ENCODE measurements at regions not wholly inside any gene's neighbourhood (a gene's known extent, or its start where the extent isn't known, plus 50 kb on each side); places are given as distances from the start of the nearest gene placed in this dataset.

DNA sequence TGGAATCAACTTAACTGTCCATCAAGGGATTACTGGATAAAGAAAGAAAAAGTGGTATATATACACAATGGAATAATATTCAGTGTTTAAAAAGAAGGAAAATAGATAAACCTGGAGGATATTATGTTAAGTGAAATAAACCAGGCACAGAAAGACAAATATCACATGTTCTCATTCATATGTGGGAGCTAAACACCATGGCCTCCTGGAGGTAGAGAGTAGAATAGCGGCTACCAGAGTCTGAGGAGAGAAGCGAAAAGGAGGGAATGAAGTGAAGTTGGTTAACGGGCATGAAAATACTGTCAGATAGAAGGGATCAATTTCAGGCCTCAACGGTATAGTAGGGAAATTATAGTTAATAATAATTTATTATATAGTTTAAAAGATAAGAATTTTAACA lies 147.5 kb upstream of the OBI1 start:
- in situ Hi-C loops (cut with MboI; ENCODE audit: low sequenced_read_pairs), result no loop called here

DNA sequence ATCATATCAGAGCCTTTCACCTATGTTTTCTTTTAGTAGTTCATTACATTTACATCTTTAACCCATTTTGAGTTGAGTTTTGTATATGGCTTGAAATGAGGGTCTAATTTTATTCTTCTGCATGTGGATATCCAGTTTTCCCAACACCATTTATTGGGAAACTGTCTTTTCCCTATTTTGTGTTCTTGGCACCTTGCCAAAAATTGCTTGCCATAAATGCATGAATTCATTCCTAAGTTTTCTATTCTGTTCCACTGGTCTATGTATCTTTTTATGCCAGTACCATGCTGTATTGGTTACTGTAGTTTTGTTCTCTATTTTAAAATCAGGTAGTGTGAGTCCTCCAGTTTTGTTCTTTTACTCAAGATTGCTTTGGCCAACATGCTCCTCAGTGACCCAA lies 144.0 kb upstream of the OBI1 start:
- in situ Hi-C loops (cut with MboI; ENCODE audit: low sequenced_read_pairs), result no loop called here

DNA sequence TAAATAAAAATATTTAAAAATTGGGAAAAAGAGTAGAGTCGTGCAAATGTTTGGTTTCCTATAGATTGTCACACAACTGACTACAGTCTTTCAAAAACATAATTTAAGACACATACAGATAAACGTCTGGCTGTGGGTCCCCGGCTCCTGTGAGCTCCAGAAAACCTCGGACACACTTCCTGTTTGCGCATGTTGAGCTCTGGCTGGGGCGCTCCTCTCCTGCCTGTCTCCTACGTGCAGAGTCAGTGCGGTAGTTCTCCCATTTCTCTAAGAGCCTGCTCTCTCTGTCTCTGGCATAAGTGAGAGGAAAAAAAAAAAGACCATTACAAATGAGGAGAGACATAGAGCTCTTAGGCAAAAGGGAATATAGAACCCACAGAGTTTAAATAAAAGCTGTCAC lies 128.2 kb upstream of the OBI1 start:
- in situ Hi-C loops (cut with MboI; ENCODE audit: low sequenced_read_pairs), result no loop called here

DNA sequence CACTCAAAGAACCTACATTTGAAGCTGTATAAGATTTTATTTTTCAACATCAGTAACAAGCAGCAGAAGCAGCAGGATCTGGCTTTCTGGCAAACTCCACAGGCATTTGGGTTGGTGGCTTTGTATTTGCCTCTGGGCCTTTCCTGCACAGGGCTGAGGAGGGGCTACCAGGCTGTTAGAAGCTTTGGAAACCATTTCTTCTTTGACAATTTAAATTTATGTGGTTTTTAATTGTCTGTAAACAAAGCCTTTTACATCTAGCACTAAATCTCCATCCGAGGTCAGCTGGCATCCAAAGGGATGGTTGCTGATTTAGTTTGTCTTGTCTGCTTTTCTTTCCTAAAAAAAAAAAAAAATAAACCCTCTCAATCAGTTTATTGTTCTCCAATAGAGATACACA lies 127.5 kb upstream of the OBI1 start:
- in situ Hi-C loops (cut with MboI; ENCODE audit: low sequenced_read_pairs), result no loop called here

DNA sequence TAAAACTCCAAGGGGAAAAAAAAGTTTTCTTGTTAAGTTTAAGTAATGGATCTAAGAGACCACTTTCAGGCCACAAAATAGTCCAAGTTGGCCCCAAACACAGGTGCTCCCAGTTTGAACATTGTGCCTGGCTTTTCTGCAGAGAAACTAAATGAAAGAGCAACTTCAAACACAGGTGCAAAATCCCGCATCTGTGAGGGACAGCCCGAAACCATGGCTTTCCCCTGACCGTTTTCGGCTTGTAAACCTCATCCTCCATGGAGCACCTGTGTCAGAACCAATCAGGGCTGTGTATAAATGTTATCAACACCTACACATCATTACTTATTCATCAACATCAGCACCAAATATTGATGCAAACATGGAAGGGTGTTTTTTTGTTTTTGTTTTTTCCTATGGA lies 126.8 kb upstream of the OBI1 start:
- in situ Hi-C loops (cut with MboI; ENCODE audit: low sequenced_read_pairs), result no loop called here

DNA sequence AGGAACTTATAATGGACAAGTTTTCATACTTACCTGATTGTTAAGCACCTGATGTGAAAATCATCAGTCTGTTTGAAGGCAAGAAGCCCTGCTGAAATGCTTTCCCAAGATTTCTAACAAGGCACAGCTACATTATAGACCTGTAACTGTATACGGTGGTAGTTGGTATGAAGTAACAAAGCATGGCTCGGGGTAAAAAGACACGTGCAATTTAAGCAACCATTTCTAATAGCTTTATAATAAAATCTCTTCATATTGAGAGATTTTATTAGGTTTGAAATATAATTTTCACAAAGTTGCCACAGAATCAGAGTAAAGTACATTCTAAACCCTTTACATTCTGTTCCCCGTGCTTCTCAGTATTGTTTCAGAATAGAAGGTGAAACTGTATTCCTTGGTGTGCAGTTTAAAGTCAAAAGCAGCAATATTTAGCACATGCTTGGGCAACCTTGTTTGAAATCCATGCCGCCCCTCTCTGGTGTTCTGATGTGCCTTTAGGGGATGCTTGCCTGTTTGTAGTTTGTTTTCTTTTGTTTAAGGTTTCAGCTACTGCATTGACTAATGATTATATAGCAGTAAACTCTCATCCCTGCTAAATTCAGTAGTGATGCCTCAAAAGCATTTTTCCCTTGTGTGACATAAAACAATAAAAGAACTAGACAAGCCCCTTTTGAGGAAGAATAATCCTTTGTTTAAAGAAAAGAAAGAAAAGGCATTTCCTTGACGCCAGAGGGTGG lies 125.2 kb upstream of the OBI1 start:
- in situ Hi-C loops (cut with MboI; ENCODE audit: low sequenced_read_pairs), result no loop called here

DNA sequence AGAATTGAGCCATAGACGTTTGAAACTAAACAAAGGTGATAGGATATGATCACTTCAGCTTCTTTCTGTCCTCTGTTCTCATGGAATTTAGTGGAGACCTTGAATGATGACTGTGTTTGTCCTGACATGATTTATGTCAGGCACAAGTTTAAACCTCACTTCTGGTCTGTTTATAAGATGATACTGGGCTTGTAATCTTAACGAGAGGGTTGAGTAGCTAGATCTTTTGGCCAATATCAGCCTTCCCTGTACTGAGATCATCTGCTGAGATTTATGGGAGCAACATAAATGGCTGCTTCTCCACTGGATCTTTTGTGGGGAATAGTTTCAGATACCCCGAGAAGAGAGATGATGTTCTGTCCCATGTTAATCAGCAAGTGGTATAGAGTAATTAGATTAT lies 121.8 kb upstream of the OBI1 start:
- in situ Hi-C loops (cut with MboI; ENCODE audit: low sequenced_read_pairs), result no loop called here

DNA sequence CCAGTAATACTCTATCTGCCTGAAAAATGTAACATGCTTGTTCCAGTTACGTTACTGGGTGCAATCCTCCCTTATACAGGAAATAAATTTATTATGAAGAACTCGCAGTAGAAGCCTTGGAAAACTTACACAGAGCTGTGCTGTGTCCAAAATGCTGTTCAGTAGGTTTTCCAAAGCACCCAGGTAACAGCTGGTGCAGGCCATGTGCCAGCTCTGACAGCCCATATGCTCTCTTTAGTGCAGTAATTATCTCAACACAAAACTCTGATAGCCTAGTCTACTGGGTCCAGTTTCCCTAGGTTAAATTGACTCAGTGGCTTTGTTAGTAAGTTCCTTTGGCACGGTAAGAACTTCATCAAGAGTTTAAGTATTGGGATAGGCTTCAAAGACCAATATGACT lies 120.7 kb upstream of the OBI1 start:
- in situ Hi-C loops (cut with MboI; ENCODE audit: low sequenced_read_pairs), result no loop called here

DNA sequence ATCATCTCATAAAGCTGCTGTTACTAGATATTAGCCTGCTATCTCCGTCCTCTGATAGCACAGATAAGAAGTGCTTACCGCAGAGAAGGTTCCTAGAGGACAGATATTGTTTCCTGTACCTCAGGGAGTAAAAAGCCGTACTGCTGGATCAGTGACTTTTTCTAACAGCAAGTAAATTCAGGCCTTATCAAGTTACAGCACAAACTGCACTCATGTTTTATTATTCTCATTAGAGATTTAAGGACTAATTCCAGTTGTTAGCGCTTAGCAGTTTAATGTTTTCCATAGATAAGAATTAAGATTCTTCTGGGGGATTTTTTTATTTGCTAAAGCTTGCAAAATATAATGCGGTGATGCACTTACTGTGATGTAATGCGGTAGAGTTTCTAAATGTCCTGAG lies 119.0 kb upstream of the OBI1 start:
- in situ Hi-C loops (cut with MboI; ENCODE audit: low sequenced_read_pairs), result no loop called here

DNA sequence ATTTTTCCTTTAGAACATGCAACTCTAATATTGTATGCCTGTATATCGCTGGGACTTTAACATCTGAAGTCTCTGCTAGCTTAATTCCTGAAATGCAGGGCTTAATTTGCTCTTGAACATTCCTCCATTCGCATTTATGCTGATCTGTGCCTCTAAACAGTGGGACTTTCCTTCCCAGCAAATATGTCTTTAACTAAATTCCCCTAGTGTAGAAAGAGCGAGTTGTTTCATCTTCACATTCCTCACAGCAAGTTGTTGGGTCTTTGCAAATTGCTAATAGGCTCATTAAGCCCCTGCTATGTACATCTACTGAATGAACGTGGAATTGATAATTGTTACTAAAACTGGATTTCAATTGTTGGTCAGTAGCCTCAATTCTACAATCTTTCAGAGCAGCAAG lies 118.4 kb upstream of the OBI1 start:
- in situ Hi-C loops (cut with MboI; ENCODE audit: low sequenced_read_pairs), result no loop called here

DNA sequence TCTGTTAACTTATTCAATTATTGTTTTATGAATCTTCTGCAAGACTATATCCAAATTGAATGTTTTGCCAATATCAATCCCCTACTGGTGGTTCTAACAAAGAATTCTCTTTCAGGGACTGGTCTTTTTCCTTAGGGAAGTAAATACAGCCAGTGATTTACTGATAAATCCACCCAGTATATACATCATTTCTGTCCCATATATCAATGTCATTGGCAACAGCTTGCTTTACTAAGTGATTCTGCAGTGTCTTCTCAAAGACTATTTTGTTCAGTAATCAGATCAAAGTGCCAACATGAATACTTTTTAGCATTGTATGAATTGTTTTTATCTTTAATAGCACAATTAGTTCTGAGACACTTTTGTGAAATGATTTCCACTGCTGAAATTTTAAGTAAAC lies 114.0 kb upstream of the OBI1 start:
- in situ Hi-C loops (cut with MboI; ENCODE audit: low sequenced_read_pairs), result no loop called here

DNA sequence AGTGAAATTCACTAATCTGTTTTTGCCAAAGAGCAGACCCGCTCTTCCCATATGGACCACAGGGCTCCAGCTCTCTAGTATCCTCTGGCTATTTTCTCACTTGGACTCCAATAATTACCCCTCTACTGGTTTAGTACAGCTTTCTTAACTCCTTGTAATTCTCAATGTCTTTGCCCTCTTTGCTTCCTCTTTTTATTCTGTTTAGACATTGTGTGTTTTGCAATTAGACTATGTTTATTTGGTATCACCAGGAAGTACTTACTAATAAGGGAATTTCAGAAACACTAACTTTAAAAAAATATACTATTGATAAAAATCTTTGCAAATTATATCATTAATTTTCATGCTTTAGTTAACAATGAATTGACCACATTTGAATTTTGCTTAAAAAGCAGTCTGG lies 111.6 kb upstream of the OBI1 start:
- in situ Hi-C loops (cut with MboI; ENCODE audit: low sequenced_read_pairs), result no loop called here

DNA sequence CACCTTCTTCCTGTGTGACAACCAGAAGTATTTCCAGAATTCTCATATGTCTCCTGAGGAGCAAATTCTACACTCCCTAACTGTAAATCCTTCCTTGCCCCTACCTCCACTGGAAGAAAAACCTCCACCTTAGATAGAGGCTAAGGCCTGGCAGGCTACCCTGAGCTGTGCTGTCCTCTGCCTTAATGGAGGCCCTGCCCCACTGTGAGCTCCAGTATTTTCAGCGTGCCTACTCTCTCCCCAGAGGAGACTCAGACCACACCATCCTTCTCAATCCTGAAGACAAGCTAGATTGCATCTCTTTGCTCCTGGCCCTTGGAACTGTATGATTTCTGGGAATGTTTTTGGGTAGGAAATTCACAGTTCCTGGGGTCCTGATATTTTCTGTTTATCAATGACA lies 110.0 kb upstream of the OBI1 start:
- in situ Hi-C loops (cut with MboI; ENCODE audit: low sequenced_read_pairs), result no loop called here

DNA sequence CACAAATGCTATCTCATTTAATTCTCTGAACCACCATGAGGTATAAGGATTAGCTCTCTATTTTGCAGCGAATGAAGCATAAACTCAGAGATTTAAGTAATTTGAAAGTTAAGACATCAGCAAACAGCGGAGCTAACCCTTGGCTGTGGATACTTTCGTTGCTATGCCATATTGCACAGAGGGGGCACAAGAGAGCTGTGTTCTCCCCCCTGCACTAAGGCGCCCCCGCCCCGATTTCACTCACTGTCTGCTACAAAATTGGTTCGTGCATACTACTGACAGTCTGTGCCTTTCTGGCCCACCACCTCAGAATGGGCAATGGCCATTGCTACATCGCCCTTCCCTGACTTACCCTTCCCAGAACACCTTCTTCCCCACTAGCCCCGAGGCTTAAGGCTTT lies 105.7 kb upstream of the OBI1 start:
- in situ Hi-C loops (cut with MboI; ENCODE audit: low sequenced_read_pairs), result no loop called here

DNA sequence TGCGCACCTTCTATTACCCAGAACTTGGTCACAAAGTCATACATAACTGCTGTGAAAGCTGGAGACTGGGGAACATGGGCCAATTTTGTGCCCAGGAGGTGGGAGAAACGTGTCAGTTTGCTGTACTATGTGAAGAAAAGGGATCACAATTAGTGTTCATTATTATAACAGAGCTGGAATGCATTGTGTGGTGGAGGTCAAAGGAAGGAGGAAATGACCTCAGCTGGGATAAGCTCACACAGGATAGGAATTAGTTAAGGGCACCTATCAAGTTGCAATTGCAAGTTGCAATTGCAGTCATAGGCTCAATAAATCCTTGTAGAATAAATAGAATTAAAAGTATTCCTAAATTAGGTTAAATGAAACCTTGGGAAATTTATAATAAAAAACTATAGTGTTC lies 103.9 kb upstream of the OBI1 start:
- in situ Hi-C loops (cut with MboI; ENCODE audit: low sequenced_read_pairs), result no loop called here

DNA sequence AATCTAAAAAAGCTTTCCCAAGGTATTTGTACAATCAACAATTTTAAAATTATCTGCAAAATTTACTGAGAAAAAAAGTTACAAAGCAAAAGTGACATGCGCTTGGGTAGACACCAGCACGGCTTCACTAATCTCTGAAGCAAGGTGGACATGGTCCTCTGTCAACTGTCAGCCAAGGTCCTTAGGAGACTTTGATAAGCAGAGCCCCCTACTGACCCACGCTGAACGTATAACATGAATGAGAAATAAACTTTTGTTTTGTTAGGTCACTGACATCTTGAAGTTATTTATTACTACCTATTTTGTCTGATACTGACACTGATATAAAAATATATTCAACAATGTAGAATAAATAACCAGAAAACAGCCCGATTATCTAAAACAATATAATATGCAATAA lies 100.7 kb upstream of the OBI1 start:
- in situ Hi-C loops (cut with MboI; ENCODE audit: low sequenced_read_pairs), result no loop called here

DNA sequence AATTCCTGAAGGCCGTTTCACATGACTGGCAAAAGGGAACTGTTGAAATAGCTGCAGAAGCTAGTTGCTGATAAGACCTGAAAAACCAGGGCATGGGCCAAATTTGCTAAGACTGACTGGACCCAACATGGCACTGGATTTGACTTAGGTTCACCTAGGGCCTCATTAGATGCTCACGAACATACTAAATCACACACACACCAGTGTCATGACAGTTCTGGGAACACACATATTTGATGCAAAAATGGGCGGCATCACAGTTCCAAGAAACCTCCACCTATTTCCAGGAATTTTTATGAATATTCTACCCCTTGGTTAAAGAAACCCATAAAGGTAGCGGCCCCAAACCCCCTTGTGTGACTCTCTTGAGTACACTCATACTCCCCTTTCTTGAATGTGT lies 99.6 kb upstream of the OBI1 start:
- in situ Hi-C loops (cut with MboI; ENCODE audit: low sequenced_read_pairs), result no loop called here

DNA sequence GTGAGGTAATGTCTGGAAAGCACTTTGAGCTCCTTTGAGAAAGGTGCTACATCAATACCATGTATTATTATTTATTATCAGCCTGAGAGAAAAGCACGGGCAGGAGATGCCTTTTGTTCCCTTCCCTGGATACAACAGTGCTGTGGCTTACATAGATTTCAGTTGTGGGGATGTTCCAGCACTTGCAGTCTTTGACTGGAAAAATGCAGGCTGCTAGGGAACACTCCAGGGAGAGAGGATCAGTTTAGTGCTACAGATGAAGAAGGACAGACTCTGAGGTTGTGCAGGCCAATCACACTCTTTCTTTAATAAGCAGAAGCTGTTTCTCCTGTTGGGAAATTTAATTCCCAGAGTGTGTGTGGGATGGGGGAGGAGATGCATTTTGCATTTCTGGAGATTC lies 94.5 kb upstream of the OBI1 start:
- in situ Hi-C loops (cut with MboI; ENCODE audit: low sequenced_read_pairs), result no loop called here

DNA sequence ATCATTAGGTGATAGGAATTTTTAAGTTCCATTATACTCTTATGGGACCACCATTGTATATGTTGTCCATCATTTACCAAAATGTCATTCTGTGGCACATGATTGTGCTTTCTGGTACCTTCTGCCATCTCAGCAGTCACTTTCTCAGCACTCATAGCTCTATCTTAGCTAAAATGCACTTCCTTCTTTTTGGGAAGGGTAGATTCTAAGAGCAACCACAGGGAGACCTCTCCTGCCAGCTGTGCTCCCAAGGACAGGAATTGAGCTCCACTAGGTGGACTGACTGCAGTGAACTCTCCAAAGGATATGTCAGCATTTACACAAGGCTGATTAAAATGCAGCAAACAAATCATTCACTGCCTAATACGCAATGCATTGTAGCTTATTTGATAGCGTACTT lies 91.8 kb upstream of the OBI1 start:
- in situ Hi-C loops (cut with MboI; ENCODE audit: low sequenced_read_pairs), result no loop called here

DNA sequence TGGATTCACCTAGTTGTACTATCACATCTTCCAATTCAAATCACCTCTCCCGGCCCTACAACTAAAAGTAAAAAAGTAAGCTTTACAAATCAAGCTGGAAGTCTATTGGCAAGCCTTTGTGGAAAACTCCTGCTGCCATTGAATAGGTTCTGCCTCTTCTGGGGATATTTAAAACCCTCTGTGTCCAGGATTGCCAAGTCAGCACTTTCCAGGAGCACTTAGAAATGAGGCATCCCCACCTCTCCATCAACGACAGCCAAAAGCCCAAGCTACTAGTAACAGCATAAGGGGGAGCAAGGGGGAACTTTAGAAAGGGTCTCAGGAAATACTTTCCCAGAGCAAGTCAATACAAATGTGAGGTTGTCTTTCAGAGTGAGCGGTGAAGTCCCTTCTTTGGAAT lies 85.0 kb upstream of the OBI1 start:
- in situ Hi-C loops (cut with MboI; ENCODE audit: low sequenced_read_pairs), result no loop called here

DNA sequence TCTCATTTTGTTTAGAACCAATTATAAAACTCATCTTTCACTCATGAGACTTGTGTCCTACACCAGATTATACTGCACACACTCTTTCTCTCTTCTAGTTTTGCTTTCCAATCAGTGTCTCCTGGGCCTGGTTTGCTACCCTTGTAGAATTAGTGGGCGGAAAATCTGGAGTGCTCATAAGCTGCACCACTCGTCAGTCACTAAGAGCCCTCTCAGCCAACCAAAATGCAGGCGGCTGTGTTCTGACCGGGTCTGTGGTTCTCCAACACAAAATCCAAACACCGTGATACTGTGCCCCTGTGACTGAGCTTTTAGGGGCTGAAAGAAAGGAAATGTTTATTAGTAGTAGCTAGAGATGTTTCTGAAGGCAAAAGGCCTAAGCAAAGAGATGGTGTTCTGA lies 83.7 kb upstream of the OBI1 start:
- in situ Hi-C loops (cut with MboI; ENCODE audit: low sequenced_read_pairs), result no loop called here

DNA sequence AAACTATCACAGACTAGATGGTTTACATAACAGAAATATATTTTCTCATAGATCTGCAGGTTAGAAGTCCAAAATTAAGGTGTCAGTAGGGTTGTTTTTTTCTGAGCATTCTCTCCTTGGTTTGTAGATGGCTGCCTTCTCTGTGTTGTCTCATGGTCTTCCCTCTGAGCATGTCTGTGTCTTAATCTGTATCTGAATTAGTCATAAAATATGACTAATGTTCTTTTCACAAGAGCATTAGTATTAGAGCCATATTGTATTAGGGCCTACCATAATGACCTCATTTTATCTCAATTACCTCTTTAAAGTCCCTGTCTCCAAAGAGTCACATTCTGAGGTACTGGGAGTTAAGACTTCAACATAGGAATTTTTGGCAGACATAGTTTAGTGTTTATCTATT lies 77.2 kb upstream of the OBI1 start:
- in situ Hi-C loops (cut with MboI; ENCODE audit: low sequenced_read_pairs), result no loop called here

DNA sequence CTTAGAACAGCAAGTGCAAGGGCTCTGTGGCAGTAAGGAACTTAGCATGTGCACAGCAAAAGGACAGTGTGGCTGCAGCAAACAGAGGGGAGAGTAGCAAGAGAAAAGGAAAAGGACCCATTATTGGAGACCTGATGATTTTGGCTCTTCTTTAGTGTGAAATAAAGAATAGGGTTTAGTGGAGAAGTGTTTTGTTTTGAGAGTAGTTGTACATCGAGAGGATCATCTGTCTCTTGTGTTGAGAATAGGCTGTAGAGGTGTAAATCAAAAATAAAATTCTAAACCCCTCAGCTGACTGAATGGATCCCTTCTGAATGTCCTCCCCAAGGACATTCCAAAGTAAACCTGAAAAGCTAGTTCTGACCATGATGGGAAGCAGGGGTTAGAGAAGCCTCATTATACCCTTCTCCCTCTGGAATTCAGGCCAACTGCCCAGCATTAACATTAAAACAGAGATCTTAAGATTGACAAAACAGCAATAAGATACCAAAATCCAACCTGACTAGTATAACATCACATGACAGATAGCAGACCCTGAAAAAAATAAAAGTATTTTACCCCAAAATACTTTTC lies 73.6 kb upstream of the OBI1 start:
- in situ Hi-C loops (cut with MboI; ENCODE audit: low sequenced_read_pairs), result no loop called here

Measured in HL-60/S4 treated with phorbol 12-myristate 13-acetate at 8.2 ng/mL for 4 days and 3 days (cell line).